T-helper 2 cell (primary cell): ENCODE measurements at regions not wholly inside any gene's neighbourhood (a gene's known extent, or its start where the extent isn't known, plus 50 kb on each side); places are given as distances from the start of the nearest gene placed in this dataset.

ENCODE experiments used
- DNase-seq, 5 experiments: peaks; one replicate each; pipeline versions ENCODE4 v3.0.0 to v3.0.0-alpha.2; 2012 to 2022

DNA sequence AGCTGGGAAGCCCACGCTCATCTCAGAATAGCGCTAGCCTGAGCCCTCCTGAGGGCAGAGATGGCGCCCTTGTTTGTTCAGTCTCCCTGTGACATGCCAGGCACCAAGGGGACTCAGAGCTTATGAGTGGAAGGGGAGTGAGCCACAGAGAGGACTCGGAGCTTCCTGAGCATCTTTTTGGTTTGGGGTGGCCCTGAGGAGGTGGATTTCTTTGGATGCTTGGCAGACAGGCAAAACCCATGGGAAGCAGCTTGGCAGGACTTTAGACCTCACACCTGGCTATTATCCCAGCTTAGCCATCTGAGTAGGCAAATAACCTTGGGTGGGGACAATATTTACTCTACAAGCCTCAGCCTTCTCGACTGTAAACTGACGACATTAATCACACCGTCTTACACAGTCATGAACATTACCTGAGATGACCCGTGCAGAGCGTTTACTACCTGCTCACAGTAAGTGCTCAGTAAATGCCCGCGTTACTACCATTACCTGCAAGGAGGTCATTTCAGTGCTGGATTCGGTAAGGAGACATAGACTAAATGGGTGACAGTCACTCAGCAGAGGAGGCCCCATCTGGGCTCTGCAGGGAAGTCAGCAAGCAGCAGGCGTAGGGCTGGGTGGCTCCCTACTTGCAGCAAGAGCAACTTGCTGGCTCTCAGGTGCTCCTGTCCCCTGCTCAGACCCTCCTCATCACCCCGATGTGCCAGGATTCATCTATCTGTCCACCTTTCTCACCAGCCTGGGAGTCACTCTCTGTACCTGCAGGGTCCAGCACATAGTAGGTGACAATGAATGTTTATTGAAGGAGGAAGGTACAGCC is 54.9 kb downstream of the KLHDC7A start:
- DNase-seq, result no peak

DNA sequence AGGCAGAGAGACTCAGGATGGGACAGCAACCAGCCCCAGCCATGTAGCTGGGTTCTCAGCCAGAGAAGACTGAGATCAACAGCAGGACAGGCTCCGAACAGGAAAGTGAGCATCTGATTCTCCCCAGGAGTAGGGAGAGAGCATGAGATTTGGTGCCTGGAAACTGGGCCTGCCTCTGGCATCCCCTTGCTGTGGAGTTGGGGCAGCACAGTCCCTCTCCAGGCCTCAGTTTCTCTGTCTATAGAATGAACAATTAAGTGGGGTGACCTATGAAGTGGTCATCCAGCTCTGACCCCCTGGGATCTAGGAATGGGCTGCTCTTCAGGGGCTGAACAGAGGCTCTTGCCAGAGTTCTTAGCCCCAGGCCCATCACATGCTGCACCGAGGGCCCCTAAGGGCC is 55.6 kb downstream of the KLHDC7A start:
- no peak for DNase-seq

DNA sequence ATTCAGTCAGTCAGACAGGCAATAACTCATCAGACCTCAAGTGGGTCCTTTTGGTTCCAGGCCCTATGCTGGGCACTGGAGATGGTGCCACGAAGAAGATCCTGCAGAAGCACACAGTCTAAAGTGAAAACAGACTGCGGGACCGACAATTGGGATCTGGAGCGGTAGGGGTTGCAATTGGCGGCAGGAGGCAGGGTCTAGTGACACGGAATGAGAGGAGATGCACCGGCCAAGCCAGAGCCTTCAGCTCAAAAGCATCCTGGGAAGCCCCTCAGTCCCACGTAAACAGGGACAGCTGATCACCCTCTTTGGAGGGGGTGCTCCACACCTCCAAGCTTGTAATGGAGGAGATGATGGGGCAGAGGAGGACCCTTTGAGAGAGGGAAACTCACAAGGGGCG is 56.2 kb downstream of the KLHDC7A start:
- DNase-seq, result no peak

DNA sequence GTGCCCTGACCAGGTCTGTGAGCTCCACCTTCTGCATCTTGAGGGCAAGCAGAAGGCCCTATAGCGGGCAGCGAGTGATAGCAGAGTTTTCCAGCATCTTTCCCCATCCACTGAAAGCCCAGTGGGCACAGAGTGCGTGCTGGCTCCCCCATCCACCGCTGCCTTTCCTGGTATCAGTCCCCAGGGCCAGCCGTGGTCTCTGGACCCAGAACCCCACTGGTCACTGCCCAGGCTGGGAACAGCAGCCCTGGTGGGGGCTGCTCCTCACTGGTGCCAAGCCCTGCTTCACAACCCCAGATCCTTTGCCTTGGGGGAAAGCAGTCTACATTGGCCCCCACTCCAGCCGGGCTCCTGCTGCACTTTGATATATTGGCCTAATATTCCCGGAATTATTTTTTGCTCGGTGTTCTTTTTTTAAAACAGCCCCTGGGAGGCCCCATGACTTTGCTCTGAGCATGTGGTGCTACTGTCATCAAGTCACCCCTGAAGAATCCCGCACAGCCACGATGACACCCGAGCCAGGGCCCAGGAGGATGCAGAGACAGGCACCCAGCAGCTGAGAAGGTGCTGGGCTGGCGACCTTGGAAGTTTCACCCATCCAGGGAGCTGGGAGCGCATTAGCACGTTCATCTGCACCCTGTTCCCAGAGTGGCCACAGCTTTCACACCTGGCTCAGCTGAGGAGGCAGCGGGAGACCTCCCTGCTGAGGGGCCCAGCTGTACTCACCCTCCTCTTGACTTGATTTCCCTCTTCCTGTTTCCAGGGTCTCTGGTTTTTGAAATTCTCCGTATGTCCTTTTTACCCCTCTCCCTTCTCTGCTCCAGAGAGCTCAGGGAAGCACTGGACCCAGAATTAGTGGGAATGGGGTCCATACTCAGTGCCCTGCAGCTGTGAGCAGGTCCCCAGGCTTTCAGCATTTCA is 56.9 kb downstream of the KLHDC7A start:
- DNase-seq, result no peak

DNA sequence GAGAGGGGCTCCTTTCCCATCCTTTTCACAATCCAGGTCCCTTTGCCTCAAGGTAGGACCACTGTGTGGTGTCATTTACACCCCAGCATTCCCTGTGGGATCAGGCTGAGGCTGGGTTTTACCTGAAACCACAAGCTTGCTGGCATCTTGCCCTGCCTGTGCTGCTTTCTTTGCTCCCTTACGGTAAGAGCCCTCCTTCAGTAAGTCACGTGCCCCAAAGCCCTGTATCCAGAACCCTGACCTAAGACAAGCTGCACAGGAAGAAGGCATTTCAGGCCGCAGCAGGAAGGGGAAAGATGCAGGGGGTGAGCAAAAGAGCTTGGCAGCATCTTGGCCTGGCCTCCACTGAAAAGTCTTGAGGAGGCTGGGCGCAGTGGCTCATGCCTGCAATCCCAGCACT is 58.4 kb downstream of the KLHDC7A start:
- no peak for DNase-seq

DNA sequence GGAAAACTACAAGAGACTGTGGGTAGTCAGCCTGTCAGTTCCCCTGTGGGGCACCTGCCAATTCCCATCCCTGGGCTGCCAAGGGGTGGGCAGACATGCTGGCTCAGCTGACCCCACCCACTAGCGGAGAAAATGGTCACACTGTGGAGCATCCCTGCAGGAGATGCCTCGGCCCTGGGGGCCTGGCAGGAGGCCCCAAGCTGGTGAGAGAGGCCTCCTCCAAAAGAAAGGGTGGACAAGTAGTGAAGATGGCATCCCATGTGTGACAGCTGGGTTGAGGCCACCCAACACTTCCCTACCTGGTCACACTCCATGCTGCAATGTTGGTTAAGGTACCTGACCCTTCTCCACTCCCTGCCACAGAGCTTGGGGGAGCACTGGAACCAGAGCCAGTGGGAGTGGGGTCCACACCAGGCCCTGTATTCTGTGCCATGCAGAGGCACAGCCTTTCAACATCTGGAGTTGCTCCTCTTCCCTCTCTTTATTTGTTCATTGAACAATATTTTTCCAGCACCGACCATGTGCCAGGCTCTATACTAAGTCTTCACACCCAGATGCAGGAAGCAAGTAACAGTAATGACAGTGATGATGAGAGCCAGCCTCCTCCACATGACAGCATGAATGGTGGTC is 59.5 kb downstream of the KLHDC7A start:
- DNase-seq, result no peak

DNA sequence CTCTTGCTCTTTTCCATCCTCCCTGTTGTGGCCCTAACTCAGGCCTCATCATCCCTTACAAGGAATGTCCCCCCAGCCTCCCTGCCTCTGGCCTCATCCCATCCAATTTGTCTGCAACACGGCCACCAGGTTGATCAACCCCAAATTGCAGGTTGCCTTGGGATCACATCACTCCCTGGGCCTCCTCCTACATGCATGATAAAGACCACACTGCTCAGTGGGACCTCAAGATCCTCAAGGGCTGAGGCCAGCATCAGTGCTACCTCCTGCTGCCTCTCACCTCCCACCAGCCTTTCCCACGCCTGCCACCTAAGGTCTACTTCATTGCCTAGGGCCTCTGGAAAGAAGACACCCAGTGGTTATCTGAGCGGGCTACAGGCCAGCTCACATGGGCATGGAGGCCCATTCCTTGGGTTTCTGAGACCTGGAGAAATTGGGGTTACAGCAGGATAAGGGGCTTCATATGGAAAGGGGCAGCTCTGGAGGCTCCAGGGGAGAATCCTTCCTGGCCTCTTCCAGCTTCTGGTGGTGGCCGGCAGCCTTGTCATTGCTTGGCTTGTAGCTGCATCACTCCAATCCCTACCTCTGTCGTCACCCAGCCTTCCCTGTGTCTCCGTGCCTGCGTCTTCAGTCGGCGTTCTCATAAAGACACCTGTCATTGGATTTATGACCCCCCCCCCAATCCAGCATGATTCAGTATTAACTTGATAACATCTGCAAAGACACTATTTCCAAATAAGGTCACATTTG is 60.5 kb downstream of the KLHDC7A start:
- DNase-seq, result no peak

DNA sequence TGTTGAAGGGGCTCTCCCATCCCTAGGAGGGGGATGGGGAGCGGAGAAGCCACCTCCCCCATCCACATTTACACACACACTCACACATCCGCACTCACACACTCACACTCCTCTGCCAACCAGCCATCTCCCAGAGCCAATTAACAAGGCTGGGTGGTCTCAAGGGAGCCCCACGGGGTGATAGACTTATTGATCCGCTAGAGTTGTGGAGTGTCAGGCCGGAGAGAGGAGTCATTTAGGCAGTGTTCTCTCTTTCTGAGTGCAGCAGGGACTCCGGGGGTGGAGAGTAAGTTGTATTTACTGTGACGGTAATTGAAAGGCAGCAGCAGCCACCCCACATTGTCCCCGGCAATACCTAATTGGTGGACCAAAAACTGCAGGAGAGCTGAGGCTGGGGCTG is 61.6 kb downstream of the KLHDC7A start:
- no peak for DNase-seq

DNA sequence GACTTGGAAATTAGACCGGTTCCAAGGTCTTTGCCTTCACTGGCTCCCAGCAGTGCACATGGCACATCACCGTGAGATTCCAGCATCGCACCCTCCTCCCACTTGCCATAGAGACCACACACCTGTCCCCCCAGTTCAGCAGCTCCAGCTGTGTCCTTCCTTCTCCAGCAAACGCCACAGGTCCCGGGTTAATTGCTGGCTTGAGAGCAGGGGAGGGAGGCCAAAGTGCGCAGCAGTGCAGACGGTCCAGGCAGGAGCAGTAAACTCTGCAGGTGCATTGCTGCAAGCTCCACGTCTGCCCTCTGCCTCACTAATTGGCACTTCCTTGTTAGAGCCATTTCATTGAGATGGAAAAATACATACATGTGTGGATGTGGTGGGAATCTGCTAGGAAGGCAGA is 65.3 kb downstream of the KLHDC7A start:
- no peak for DNase-seq

DNA sequence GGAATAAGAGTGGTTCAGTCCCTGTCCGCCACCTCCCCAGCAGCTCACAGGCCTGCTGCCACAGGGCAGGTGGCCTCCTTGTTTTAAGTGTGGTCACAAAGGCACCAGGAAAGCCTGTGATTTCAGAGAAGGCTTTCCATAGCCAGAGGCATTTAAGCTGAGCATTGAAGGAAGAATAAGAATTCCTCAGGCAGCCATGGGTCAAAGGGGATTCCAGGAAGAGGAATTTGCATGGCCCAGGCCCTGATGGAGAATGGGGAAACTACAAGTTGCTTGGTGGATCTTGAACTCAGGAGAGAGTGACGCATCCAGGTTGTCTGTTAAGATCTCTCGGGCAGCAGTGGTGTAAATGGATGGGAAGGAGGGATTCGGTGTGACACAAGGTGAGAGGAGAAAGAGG is 66.7 kb downstream of the KLHDC7A start:
- no peak for DNase-seq

DNA sequence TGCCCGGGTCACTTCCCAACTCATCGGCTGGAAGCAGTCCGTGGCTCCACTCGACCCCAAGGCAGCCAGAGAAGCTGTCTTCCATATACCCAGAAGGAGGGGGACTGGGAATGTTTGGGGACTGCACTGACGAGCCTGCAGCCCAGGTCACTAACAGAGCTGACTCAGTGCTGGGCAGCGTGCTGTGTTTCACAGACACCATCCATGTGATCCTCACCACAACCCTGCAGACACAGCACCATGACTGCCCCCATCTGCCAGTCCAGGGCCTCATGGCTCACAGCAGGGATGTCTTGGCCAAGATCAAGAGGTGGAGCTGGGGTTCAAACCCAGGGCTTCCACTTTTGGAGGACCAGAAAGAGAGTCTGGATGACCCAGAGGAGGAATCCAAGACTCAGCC is 67.9 kb downstream of the KLHDC7A start:
- no peak for DNase-seq

DNA sequence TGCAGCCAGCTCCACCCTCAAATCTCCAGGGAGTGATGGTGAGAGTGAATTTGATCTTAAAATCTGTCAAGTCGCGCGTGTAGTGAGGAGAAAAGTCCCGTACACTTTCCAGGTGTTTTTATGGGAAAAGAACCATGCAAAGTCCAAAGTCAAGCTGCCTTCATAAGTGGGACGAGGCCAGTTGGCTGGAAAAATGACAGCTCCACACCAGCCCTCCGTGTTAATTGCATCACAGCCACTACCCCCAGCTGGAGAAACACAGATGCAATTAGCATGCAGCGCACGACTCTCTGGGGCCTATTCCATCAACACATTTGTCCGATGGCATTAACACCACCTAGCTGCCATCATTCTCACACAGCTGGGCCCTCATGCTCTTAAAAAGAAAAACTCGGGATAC is 68.4 kb downstream of the KLHDC7A start:
- DNase-seq, result no peak

DNA sequence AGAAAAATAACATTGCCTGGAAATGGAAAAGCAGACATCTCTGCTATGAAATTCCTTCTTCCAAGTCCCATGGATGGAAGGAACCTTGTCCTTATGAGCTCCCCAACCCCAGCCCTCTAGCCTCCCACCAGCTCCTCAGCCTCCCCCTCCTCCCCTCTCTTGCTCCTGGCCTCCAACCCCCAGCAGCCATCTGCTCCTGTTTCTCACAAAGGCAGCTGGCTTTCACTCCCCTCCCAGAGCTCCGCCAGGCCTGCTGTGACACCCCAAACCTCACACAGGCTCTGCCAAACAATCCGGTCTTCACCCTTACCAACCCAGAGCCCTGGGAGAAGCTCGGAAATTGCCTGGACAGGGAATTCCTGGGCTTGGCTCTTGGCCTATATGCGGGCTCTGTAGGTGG is 69.2 kb downstream of the KLHDC7A start:
- no peak for DNase-seq

DNA sequence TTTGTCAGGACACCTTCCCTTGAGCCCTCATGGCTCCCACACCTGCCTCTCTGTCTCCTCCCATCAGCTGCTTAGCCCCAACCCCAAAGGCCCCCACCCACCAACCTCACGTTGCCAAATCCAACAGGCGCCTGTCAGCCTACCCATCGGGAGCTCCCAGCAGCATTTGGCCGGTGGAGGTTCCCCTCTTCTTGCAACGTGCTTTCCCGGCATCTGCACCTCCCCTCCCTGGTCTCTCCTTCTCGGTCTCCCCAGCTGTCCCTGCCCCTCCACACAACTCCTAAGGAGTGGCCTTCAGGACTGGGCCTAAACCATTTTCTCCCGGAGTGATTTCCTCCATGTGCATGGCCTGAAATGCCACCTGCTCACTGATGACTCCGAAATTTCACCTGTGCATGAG is 71.9 kb downstream of the KLHDC7A start:
- DNase-seq, result no peak

DNA sequence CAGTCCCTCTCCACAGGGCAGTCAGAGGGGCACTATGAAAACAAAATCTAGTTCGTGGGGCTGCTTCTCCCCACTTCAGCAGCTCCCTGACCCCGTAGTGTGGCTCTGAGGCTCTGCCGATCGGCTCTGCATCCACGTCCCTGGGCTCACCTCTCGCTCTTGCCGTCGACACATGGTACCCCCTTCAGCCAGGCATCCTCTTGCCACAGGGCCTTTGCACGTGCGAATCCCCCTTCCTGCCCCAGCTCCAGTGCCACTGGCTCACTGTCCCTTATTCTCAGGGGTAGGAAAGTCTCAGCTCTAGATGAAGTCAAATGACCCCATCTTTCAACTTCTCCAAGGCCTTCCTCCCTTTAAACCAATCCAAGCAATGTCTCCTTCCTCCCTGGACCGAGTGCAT is 72.7 kb downstream of the KLHDC7A start:
- DNase-seq, result no peak

DNA sequence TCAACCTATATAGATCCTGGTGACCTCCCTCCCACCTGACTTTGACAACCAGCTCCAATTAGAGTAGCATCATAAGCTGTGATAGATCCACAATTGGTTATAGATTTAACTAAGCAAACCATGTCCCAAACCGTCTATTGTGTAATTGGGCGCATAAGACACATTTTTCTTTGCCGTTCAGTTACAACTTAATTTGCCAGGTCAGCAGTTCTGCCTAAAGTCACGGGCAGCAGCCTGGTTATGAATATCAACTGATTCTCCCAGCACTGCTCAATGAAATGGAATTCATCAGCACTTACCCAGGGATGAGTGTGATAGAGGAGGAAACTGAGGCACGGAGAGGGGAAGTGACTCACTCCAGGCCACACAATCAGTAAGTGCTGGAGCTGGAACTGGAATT is 73.4 kb downstream of the KLHDC7A start:
- no peak for DNase-seq

DNA sequence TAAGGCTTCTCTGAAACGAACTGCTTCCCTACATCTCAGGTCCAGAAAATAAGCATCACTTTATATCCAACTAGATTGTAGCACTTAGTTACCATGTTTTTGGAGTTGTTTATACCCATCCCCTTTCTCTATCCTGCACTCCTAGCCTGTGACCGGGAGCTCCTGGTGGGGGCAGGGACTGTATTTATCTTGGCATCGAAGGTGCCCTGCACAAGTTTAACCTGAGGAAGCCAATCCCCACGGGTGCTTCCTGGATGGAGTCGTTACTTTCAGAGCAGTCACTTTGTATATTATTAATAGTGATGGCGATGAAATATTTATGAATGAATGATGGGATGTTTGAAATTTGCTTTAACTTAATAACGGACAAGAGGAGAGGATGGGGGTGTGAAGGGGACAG is 73.9 kb downstream of the KLHDC7A start:
- no peak for DNase-seq

DNA sequence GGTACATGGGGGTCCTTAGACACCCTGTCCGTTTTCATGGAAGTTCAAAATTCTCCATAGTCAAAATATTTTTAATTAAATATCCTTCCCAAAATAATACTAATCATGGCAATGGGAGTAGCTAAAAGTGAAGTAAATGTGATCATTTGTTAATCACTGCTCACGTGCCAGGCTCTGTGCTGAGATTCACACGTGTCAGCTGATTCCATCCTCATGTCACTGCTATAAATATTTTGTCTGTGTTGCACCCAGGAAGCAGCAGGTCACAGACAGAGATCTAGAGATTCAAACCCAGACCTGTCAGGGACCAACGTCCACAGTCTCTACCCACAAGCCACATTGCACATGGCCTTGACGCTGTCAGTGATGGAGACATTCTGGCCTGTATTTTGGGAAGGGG is 74.3 kb downstream of the KLHDC7A start:
- DNase-seq, result no peak

DNA sequence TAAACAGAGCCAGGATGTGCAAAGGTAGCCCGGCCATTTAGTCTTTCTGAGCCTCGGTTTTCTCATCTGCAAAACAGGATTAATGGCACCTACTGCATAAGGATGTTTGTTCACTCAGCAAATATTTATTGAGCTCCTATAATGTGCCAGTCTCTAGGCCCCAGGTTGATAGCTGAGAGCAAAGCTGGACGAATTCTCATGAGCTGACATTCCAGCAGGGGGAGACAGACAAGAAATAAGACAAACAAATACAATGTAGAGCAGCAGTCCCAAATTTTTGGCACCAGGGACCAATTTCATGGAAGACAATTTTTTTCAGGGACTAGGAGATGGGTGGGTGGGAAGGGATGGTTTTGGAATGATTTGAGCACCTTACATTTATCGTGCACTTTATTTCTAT is 74.3 kb upstream of the PAX7 start:
- no peak for DNase-seq

DNA sequence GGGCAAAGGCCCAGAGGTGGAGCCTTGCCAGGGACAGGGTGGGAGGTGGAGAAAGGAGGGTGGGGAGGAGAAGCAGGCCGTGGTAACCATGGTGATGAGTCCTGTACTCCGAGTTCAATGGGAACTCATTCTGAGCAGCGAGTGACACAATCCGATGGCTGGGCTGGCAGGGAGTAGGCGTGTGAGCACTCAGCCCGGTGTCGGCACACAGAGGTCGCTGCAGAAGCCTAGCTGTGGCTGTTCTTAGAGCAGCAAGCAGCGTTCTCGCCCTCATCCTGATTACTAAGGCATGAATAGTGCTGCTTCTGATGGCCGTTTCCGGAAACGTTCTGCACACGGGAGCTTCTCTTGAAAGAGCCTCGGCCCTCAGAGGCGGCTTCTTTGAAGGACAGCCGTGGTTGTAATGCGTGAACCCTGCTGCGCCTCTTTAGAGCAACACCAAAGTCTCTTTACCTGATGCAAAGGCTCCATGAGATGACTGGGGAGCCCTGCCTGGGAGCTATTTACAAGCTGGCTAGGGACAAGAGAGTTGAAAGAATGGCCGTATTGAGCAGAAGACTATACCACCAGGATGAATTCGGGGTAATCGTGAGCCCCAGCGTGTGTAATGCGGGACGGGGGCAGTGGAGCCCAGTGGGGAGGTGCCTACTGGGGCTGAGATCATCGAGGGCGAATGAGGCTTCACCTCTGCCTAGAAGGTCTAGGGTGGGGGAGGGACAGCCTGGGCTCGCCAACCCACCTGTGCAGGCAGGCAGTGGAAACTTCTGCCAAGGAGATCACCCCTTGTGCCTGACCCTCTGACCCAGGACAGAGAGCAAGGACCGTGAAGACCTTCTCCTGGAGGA is 72.8 kb upstream of the PAX7 start:
- peak in 1 of 5 experiments; percentile 3 for DNase-seq

DNA sequence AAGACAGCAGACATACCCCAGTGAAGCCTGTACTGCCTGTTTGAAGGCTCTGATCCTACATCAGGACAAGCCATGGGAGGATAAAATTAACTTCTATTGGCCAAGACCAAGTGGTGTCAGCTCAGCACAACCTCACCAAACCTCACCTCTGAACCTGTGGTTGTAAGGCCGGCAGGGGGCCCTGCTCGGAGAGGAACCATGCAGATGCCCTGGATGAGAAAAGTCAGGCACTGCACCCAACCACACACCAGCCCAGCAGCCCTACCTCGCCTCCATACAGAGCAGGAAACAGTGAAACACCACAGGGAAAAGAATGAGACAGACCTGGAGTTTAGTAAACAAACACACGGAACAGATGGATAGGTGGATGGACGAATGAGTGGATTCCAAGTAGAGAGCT is 70.0 kb upstream of the PAX7 start:
- DNase-seq, result no peak

DNA sequence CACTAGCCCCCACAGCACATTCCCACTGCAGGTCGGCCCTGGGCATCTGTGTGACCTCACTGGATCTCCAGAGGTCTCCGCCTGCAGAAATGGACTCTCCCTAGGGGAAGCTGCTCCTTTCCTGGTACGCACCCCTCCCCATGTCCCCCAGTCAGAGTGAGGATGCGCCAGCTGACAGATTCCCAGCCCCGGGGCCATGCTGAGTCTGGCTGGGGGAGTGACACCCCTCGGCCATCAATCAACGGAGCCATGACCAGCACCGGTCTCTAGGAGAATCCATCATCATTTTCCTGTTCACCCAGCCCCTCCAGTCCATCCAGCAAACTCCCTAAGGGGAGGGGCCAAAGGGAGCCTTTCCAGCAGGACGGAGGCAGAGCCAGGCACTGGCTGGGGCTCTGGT is 68.7 kb upstream of the PAX7 start:
- no peak for DNase-seq
